ENCODE measurements at regions not wholly inside any gene's neighbourhood (a gene's known extent, or its start where the extent isn't known, plus 50 kb on each side); places are given as distances from the start of the nearest gene placed in this dataset.

DNA sequence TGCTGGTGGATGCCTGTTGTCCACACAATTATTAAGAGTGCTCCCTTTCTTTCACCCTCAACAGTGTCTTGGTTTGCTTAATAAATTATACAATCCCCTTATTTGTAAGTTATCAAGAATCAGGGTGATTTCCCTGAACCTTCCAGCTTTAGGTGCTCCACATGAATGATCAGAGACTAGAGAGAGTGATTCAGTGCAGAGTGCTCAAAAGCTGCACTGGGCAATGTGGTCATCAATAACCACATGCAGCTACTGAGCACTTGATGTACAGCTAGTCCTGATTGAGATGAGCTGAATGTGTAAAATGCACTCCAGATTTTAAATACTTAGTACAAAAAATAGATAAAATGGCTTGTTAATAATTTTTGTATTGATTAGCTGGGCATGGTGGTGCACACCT, 76.8 kb upstream of the TRIO start (continued):
- TF ChIP-seq, protein P1, sequence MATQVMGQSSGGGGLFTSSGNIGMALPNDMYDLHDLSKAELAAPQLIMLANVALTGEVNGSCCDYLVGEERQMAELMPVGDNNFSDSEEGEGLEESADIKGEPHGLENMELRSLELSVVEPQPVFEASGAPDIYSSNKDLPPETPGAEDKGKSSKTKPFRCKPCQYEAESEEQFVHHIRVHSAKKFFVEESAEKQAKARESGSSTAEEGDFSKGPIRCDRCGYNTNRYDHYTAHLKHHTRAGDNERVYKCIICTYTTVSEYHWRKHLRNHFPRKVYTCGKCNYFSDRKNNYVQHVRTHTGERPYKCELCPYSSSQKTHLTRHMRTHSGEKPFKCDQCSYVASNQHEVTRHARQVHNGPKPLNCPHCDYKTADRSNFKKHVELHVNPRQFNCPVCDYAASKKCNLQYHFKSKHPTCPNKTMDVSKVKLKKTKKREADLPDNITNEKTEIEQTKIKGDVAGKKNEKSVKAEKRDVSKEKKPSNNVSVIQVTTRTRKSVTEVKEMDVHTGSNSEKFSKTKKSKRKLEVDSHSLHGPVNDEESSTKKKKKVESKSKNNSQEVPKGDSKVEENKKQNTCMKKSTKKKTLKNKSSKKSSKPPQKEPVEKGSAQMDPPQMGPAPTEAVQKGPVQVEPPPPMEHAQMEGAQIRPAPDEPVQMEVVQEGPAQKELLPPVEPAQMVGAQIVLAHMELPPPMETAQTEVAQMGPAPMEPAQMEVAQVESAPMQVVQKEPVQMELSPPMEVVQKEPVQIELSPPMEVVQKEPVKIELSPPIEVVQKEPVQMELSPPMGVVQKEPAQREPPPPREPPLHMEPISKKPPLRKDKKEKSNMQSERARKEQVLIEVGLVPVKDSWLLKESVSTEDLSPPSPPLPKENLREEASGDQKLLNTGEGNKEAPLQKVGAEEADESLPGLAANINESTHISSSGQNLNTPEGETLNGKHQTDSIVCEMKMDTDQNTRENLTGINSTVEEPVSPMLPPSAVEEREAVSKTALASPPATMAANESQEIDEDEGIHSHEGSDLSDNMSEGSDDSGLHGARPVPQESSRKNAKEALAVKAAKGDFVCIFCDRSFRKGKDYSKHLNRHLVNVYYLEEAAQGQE (IDR thresholded peaks at IDR 0.05; ENCODE audit: unreplicated experiment) = no peak

DNA sequence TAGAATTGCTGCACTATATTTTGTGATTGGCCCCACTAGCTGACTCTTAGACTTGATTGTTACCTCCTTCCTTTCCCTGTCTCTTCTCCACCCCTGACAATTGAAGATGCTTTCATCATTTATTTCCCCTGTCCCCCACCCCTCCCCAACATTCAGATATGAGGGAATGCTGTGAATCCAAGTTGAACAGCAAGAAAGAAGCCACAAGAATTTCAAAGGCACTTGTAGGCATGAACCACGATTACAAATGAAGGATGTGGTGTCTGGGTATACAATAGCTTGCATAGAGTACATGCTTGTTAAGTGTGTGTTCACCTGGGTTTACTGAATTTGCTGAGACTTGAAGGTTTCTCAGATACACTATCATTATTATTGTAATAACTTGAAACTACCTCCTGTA, 78.3 kb upstream of the TRIO start:
- DNase-seq (ENCODE audit: low spot score) (no peak), ATAC-seq (no peak)
- no peak overlapping the region for H3K4me3 Mint-ChIP-seq
- H3K36me3 Mint-ChIP-seq (ENCODE audit: low read depth) = no peaks in the 10 kb centered on the region
- Histone ChIP-seq H3K4me3 (no peak overlapping the region), H2AFZ (no peak overlapping the region), H4K20me1 (replicated peaks; ENCODE audit: insufficient read depth) (no peaks in the 10 kb centered on the region), H3F3A (replicated peaks; ENCODE audit: low read depth) (no peaks in the 10 kb centered on the region), H3K27ac (ENCODE audit: low read depth) (no peak overlapping the region), H3K4me2 (no peak overlapping the region), H3K9me2 (ENCODE audit: insufficient read depth) (no peaks in the 10 kb centered on the region), H3K79me2 (replicated peaks; ENCODE audit: insufficient read depth) (no peaks in the 10 kb centered on the region), H3K36me3 (ENCODE audit: insufficient read depth) (no peaks in the 10 kb centered on the region), H3K4me1 (ENCODE audit: insufficient read depth) (no peaks in the 10 kb centered on the region), H3K27me3 (ENCODE audit: insufficient read depth) (no peaks in the 10 kb centered on the region)
- H3K9me3 Mint-ChIP-seq = no peaks in the 10 kb centered on the region; the same call in 2 of the 3 replicates
- TF ChIP-seq POLR2AphosphoS5 (IDR thresholded peaks at IDR 0.05; ENCODE audit: low read depth) (no peak), EZH2phosphoT487 (IDR thresholded peaks at IDR 0.05; ENCODE audit: unreplicated experiment) (no peak), JUNB (IDR thresholded peaks at IDR 0.05; ENCODE audit: unreplicated experiment) (no peak), ZNF331 (CRISPR knock-in tag; IDR thresholded peaks at IDR 0.05; ENCODE audit: low read depth) (no peak), NANOG (IDR thresholded peaks at IDR 0.05; ENCODE audit: borderline replicate concordance) (no peak), EZH2 (IDR thresholded peaks at IDR 0.05; ENCODE audit: low read depth, unreplicated experiment) (no peak)
- TF ChIP-seq, protein P2, sequence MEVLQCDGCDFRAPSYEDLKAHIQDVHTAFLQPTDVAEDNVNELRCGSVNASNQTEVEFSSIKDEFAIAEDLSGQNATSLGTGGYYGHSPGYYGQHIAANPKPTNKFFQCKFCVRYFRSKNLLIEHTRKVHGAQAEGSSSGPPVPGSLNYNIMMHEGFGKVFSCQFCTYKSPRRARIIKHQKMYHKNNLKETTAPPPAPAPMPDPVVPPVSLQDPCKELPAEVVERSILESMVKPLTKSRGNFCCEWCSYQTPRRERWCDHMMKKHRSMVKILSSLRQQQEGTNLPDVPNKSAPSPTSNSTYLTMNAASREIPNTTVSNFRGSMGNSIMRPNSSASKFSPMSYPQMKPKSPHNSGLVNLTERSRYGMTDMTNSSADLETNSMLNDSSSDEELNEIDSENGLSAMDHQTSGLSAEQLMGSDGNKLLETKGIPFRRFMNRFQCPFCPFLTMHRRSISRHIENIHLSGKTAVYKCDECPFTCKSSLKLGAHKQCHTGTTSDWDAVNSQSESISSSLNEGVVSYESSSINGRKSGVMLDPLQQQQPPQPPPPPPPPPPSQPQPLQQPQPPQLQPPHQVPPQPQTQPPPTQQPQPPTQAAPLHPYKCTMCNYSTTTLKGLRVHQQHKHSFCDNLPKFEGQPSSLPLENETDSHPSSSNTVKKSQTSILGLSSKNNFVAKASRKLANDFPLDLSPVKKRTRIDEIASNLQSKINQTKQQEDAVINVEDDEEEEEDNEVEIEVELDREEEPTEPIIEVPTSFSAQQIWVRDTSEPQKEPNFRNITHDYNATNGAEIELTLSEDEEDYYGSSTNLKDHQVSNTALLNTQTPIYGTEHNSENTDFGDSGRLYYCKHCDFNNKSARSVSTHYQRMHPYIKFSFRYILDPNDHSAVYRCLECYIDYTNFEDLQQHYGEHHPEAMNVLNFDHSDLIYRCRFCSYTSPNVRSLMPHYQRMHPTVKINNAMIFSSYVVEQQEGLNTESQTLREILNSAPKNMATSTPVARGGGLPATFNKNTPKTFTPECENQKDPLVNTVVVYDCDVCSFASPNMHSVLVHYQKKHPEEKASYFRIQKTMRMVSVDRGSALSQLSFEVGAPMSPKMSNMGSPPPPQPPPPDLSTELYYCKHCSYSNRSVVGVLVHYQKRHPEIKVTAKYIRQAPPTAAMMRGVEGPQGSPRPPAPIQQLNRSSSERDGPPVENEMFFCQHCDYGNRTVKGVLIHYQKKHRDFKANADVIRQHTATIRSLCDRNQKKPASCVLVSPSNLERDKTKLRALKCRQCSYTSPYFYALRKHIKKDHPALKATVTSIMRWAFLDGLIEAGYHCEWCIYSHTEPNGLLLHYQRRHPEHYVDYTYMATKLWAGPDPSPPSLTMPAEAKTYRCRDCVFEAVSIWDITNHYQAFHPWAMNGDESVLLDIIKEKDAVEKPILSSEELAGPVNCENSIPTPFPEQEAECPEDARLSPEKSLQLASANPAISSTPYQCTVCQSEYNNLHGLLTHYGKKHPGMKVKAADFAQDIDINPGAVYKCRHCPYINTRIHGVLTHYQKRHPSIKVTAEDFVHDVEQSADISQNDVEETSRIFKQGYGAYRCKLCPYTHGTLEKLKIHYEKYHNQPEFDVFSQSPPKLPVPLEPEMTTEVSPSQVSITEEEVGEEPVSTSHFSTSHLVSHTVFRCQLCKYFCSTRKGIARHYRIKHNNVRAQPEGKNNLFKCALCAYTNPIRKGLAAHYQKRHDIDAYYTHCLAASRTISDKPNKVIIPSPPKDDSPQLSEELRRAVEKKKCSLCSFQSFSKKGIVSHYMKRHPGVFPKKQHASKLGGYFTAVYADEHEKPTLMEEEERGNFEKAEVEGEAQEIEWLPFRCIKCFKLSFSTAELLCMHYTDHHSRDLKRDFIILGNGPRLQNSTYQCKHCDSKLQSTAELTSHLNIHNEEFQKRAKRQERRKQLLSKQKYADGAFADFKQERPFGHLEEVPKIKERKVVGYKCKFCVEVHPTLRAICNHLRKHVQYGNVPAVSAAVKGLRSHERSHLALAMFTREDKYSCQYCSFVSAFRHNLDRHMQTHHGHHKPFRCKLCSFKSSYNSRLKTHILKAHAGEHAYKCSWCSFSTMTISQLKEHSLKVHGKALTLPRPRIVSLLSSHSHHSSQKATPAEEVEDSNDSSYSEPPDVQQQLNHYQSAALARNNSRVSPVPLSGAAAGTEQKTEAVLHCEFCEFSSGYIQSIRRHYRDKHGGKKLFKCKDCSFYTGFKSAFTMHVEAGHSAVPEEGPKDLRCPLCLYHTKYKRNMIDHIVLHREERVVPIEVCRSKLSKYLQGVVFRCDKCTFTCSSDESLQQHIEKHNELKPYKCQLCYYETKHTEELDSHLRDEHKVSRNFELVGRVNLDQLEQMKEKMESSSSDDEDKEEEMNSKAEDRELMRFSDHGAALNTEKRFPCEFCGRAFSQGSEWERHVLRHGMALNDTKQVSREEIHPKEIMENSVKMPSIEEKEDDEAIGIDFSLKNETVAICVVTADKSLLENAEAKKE (CRISPR knock-in tag; IDR thresholded peaks at IDR 0.05) = no peak
- TF ChIP-seq, protein P3, sequence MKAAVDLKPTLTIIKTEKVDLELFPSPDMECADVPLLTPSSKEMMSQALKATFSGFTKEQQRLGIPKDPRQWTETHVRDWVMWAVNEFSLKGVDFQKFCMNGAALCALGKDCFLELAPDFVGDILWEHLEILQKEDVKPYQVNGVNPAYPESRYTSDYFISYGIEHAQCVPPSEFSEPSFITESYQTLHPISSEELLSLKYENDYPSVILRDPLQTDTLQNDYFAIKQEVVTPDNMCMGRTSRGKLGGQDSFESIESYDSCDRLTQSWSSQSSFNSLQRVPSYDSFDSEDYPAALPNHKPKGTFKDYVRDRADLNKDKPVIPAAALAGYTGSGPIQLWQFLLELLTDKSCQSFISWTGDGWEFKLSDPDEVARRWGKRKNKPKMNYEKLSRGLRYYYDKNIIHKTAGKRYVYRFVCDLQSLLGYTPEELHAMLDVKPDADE (IDR thresholded peaks at IDR 0.05) = no peak
- TF ChIP-seq, protein P1 (IDR thresholded peaks at IDR 0.05; ENCODE audit: unreplicated experiment) = no peak
- H3K27me3 Mint-ChIP-seq (ENCODE audit: insufficient read depth, low read depth, poor library complexity) = peaks cover 3% of the 10 kb centered on the region
- H3K4me1 Mint-ChIP-seq = no peaks in the 10 kb centered on the region
- H3K27ac Mint-ChIP-seq = no peak overlapping the region
